HEK293 (cell line): ENCODE measurements at regions not wholly inside any gene's neighbourhood (a gene's known extent, or its start where the extent isn't known, plus 50 kb on each side); places are given as distances from the start of the nearest gene placed in this dataset.

Experiments used
- CTCF ChIA-PET: fragments of 350-600 bp; formaldehyde crosslinking; extraction: SDS; loops from one replicate; lab custom pipeline; 2021; ENCODE audit warnings: antibody characterized with exemption; lab: Yijun Ruan, JAX
- POLR2A ChIA-PET: fragments of 300-600 bp; formaldehyde crosslinking; extraction: SDS; loops from one replicate; lab custom pipeline; 2020; ENCODE audit warnings: antibody characterized with exemption, inconsistent platforms; lab: Yijun Ruan, JAX
- H3K27ac ChIP-seq: fragments of 200-500 bp; sonication (Bioruptor generic); 2 replicates; pipeline ENCODE4 v1.5.1; 2014; ENCODE audit warnings: low read depth, low read length, control low read depth, inconsistent platforms; ENCODE audit errors: extremely low read depth
- H3K36me3 ChIP-seq, 2 experiments: fragments of 200-500 bp in 1 of 2; sonication (Bioruptor generic) in 1 of 2; 1 replicate in 1 of 2; 2 replicates in 1 of 2; pipeline ENCODE4 v1.5.1; 2014 to 2017; ENCODE audit warnings: inconsistent platforms in 2 of 2, low read length in 2 of 2; ENCODE audit not compliant: control insufficient read depth in 2 of 2, insufficient read depth in 1 of 2
- H3K4me1 ChIP-seq: fragments of 200-500 bp; sonication (Bioruptor generic); 2 replicates; pipeline ENCODE4 v1.5.1; 2014; ENCODE audit warnings: mild to moderate bottlenecking, low read length, inconsistent platforms; ENCODE audit not compliant: control insufficient read depth, insufficient read depth
- H3K4me3 ChIP-seq: 2 replicates; pipeline ENCODE4 v1.5.1; 2011; ENCODE audit warnings: low read depth, mild to moderate bottlenecking, control low read depth, low read length, moderate library complexity
- H3K9me3 ChIP-seq: fragments of 200-500 bp; sonication (Bioruptor generic); 2 replicates; pipeline ENCODE4 v1.5.1; 2014; ENCODE audit warnings: low read depth, low read length, inconsistent platforms; ENCODE audit not compliant: control insufficient read depth, insufficient read depth
- EGR2 ChIP-seq: fragments of 450-650 bp; formaldehyde crosslinking; IDR thresholded peaks from 2 replicates; pipeline ENCODE4 v1.5.1; 2016; ENCODE audit warnings: low read depth, missing biosample characterization, missing genetic modification characterization
- IKZF3 ChIP-seq: fragments of 450-650 bp; IDR thresholded peaks from 2 replicates; pipeline ENCODE4 v1.5.0; 2018; ENCODE audit warnings: missing biosample characterization, mild to moderate bottlenecking, missing genetic modification characterization, moderate library complexity
- KLF7 ChIP-seq: fragments of 450-650 bp; formaldehyde crosslinking; IDR thresholded peaks from 2 replicates; pipeline ENCODE4 v1.5.1; 2016; ENCODE audit warnings: missing biosample characterization, missing genetic modification characterization, borderline replicate concordance
- PRDM1 ChIP-seq: fragments of 450-650 bp; formaldehyde crosslinking; IDR thresholded peaks from 2 replicates; pipeline ENCODE4; 2016; ENCODE audit warnings: missing biosample characterization, missing genetic modification characterization
- TCF7L2 ChIP-seq: IDR thresholded peaks from 2 replicates; pipeline ENCODE4 v1.6.1; 2011; ENCODE audit warnings: low read depth, mild to moderate bottlenecking, inconsistent platforms, low read length, moderate library complexity, borderline replicate concordance
- ZBTB1 ChIP-seq: fragments of 450-650 bp; formaldehyde crosslinking; IDR thresholded peaks from 2 replicates; pipeline ENCODE4 v1.5.1; 2016; ENCODE audit warnings: missing biosample characterization, missing genetic modification characterization
- ZFHX2 ChIP-seq: fragments of 450-650 bp; formaldehyde crosslinking; conservative IDR thresholded peaks from 2 replicates; pipeline ENCODE4 v1.5.1; 2016; ENCODE audit warnings: missing biosample characterization, missing genetic modification characterization
- ZNF175 ChIP-seq: fragments of 450-650 bp; formaldehyde crosslinking; IDR thresholded peaks from 2 replicates; pipeline ENCODE4 v1.5.1; 2016; ENCODE audit warnings: missing biosample characterization, missing genetic modification characterization
- ZNF2 ChIP-seq: fragments of 450-650 bp; formaldehyde crosslinking; IDR thresholded peaks from 2 replicates; pipeline ENCODE4 v1.5.1; 2016; ENCODE audit warnings: missing biosample characterization, missing genetic modification characterization
- ZNF221 ChIP-seq: fragments of 450-650 bp; formaldehyde crosslinking; IDR thresholded peaks from 2 replicates; pipeline ENCODE4 v1.5.1; 2017; ENCODE audit warnings: missing biosample characterization, missing genetic modification characterization, borderline replicate concordance
- ZNF223 ChIP-seq: fragments of 450-650 bp; formaldehyde crosslinking; IDR thresholded peaks from 2 replicates; pipeline ENCODE4 v1.5.1; 2016; ENCODE audit warnings: missing biosample characterization, missing genetic modification characterization
- ZNF274 ChIP-seq, 2 experiments: fragments of 200-500 bp in 1 of 2; fragments of 450-650 bp in 1 of 2; sonication (Bioruptor generic) in 1 of 2; formaldehyde crosslinking in 1 of 2; IDR thresholded peaks; 2 replicates each; pipeline versions ENCODE4 v1.5.1 to v1.6.1; 2014 to 2016; ENCODE audit warnings: borderline replicate concordance in 1 of 2, inconsistent platforms in 1 of 2, low read length in 1 of 2, missing biosample characterization in 1 of 2, missing genetic modification characterization in 1 of 2
- ZNF473 ChIP-seq: fragments of 450-650 bp; formaldehyde crosslinking; IDR thresholded peaks from 2 replicates; pipeline ENCODE4 v1.5.1; 2017; ENCODE audit warnings: missing biosample characterization, missing genetic modification characterization
- ZNF514 ChIP-seq: fragments of 450-650 bp; formaldehyde crosslinking; IDR thresholded peaks from 2 replicates; pipeline ENCODE4 v1.5.1; 2016; ENCODE audit warnings: missing biosample characterization, missing genetic modification characterization
- ZNF544 ChIP-seq: fragments of 450-650 bp; formaldehyde crosslinking; IDR thresholded peaks from 2 replicates; pipeline ENCODE4 v1.5.0; 2017; ENCODE audit warnings: missing biosample characterization, missing genetic modification characterization
- ZNF677 ChIP-seq: fragments of 450-650 bp; IDR thresholded peaks from 2 replicates; pipeline ENCODE4 v1.5.0; 2018; ENCODE audit warnings: missing biosample characterization, mild to moderate bottlenecking, missing genetic modification characterization, moderate library complexity
- ZNF830 ChIP-seq: fragments of 450-650 bp; IDR thresholded peaks from 2 replicates; pipeline ENCODE4 v1.5.0; 2018; ENCODE audit warnings: missing biosample characterization, missing genetic modification characterization, low read depth, mild to moderate bottlenecking, moderate library complexity
- ZNF837 ChIP-seq: fragments of 450-650 bp; formaldehyde crosslinking; IDR thresholded peaks from 2 replicates; pipeline ENCODE4 v1.5.1; 2016; ENCODE audit warnings: missing biosample characterization, missing genetic modification characterization
- TF ChIP-seq, protein P1 (sequence below): fragments of 450-650 bp; formaldehyde crosslinking; IDR thresholded peaks from 2 replicates; pipeline ENCODE4 v1.5.1; 2016; ENCODE audit warnings: missing biosample characterization, missing genetic modification characterization
- TF ChIP-seq, protein P2 (sequence below): fragments of 450-650 bp; formaldehyde crosslinking; IDR thresholded peaks from 2 replicates; pipeline ENCODE4 v1.5.1; 2016; ENCODE audit warnings: missing biosample characterization, missing genetic modification characterization
- TF ChIP-seq, protein P3 (sequence below): IDR thresholded peaks from 2 replicates; pipeline ENCODE4 v1.6.1; 2011; ENCODE audit warnings: mild to moderate bottlenecking, low read depth, low read length, borderline replicate concordance
- TF ChIP-seq, protein P4 (sequence below): fragments of 450-650 bp; formaldehyde crosslinking; IDR thresholded peaks from 2 replicates; pipeline ENCODE4 v1.5.1; 2016; ENCODE audit warnings: missing biosample characterization, missing genetic modification characterization

DNA sequence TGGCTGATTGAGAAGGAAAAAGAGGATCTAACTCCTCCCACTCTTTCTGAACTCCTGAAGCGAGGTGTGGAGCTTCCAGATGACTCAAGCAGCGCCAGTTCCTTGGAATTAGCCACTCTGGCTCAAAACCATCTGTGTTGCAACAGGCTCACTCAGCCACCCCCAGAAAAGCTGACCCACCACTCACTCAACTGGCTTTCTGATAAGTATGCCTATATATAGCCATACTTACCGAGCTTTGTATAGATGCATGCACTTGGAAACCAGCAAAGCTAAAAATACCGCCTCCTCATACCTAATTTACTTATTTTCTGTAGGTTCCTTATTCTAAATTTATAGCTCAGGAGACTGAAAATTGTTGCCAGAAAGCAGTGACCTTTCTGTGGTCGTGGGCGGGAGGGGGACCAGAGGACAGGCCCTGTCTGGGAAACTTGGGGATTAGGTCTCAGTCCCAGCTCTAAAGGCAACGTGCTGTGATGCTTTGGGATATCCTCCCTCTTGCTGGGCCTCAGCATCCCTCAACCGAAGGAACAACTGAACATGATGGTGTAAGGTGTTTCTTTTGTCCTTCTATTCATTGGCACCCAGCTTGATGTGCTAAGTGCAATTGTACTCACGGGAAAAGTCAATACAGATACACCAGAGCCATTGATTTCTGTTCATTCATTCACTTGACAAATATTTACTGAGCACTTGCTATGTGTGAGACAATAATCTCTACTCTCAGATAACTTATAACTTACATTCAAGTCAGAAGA lies 65.7 kb downstream of the NENF start:
- CTCF ChIA-PET, result interaction anchor here (0.6 to 1.0 kb wide), 2 partner anchors 22 to 167 kb away, joined by 3 read pairs; no protein-coding TSS in a partner anchor
- Histone ChIP-seq H3K4me3 (no peak overlapping the region), H3K9me3 (no peaks in the 10 kb centered on the region)
- TF ChIP-seq IKZF3 (tag by site-specific recombination) (no peak), EGR2 (tag by site-specific recombination) (0 out of 2 replicates have a peak, but pooled peaks have one; percentile 38), ZNF544 (tag by site-specific recombination) (no peak), ZFHX2 (peak; percentile 60)
- TF ChIP-seq, protein P1, sequence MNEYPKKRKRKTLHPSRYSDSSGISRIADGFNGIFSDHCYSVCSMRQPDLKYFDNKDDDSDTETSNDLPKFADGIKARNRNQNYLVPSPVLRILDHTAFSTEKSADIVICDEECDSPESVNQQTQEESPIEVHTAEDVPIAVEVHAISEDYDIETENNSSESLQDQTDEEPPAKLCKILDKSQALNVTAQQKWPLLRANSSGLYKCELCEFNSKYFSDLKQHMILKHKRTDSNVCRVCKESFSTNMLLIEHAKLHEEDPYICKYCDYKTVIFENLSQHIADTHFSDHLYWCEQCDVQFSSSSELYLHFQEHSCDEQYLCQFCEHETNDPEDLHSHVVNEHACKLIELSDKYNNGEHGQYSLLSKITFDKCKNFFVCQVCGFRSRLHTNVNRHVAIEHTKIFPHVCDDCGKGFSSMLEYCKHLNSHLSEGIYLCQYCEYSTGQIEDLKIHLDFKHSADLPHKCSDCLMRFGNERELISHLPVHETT (tag by site-specific recombination), result no peak
- TF ChIP-seq, all 188 proteins: peak for 2
- Histone ChIP-seq H3K36me3 (no peaks in the 10 kb centered on the region), H3K4me1 (no peaks in the 10 kb centered on the region), H3K27ac (no peak overlapping the region)
- POLR2A ChIA-PET, result no interaction called here

DNA sequence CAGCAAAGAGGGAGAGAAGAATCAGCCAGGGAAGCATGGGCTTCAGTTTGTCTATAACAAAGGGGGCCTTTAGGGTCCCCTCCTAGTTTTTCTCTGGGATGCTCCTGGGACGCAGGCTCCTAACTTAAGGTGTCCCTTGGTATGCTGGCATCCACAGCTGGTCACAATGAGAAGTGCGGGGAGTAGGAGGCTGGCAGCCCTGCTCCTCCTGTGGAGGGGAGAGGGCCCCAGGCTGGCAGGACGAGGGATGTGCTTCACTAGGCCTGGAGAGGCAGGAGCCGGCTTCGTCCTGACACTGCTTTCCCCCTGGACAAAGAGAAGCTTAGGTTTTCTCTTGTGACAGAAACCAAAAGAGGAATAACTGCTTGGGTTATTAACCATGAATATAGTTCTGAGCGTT lies 67.6 kb downstream of the NENF start:
- CTCF ChIA-PET, result no interaction called here
- TF ChIP-seq ZNF830 (tag by site-specific recombination), result no peak
- TF ChIP-seq ZBTB1 (tag by site-specific recombination), result no peak
- TF ChIP-seq, protein P2, sequence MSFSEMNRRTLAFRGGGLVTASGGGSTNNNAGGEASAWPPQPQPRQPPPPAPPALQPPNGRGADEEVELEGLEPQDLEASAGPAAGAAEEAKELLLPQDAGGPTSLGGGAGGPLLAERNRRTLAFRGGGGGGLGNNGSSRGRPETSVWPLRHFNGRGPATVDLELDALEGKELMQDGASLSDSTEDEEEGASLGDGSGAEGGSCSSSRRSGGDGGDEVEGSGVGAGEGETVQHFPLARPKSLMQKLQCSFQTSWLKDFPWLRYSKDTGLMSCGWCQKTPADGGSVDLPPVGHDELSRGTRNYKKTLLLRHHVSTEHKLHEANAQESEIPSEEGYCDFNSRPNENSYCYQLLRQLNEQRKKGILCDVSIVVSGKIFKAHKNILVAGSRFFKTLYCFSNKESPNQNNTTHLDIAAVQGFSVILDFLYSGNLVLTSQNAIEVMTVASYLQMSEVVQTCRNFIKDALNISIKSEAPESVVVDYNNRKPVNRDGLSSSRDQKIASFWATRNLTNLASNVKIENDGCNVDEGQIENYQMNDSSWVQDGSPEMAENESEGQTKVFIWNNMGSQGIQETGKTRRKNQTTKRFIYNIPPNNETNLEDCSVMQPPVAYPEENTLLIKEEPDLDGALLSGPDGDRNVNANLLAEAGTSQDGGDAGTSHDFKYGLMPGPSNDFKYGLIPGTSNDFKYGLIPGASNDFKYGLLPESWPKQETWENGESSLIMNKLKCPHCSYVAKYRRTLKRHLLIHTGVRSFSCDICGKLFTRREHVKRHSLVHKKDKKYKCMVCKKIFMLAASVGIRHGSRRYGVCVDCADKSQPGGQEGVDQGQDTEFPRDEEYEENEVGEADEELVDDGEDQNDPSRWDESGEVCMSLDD (tag by site-specific recombination), result no peak
- TF ChIP-seq, protein P3, sequence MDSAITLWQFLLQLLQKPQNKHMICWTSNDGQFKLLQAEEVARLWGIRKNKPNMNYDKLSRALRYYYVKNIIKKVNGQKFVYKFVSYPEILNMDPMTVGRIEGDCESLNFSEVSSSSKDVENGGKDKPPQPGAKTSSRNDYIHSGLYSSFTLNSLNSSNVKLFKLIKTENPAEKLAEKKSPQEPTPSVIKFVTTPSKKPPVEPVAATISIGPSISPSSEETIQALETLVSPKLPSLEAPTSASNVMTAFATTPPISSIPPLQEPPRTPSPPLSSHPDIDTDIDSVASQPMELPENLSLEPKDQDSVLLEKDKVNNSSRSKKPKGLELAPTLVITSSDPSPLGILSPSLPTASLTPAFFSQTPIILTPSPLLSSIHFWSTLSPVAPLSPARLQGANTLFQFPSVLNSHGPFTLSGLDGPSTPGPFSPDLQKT, result no peak
- no peak for TF ChIP-seq ZNF473 (tag by site-specific recombination)
- TF ChIP-seq ZNF274 (IDR thresholded peaks at IDR 0.05; ENCODE audit: low read length), result no peak
- no peak for TF ChIP-seq ZNF274 (tag by site-specific recombination; IDR thresholded peaks at IDR 0.05; ENCODE audit: borderline replicate concordance)
- no peak for TF ChIP-seq ZNF175 (tag by site-specific recombination)
- no peak for TF ChIP-seq PRDM1 (tag by site-specific recombination)
- no peak for TF ChIP-seq KLF7 (tag by site-specific recombination)
- no peak for TF ChIP-seq ZNF223 (tag by site-specific recombination)
- no peak for TF ChIP-seq ZFHX2
- no peak for TF ChIP-seq ZNF677
- TF ChIP-seq, protein P4, sequence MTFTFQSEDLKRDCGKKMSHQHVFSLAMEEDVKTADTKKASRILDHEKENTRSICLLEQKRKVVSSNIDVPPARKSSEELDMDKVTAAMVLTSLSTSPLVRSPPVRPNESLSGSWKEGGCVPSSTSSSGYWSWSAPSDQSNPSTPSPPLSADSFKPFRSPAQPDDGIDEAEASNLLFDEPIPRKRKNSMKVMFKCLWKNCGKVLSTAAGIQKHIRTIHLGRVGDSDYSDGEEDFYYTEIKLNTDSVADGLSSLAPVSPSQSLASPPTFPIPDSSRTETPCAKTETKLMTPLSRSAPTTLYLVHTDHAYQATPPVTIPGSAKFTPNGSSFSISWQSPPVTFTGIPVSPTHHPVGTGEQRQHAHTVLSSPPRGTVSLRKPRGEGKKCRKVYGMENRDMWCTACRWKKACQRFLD (tag by site-specific recombination), result no peak
- TF ChIP-seq ZNF221 (tag by site-specific recombination), result no peak
- no peak for TF ChIP-seq ZNF837 (tag by site-specific recombination)
- TF ChIP-seq TCF7L2, result no peak
- no peak for TF ChIP-seq ZNF2 (tag by site-specific recombination)
- TF ChIP-seq ZNF514 (tag by site-specific recombination), result no peak
- POLR2A ChIA-PET, result no interaction called here
- no peaks in the 10 kb centered on the region for H3K4me1 ChIP-seq
- H3K4me3 ChIP-seq, result no peak overlapping the region
- no peak overlapping the region for H3K27ac ChIP-seq
- no peaks in the 10 kb centered on the region for H3K9me3 ChIP-seq
- no peaks in the 10 kb centered on the region for H3K36me3 ChIP-seq
